ENCODE measurements at regions not wholly inside any gene's neighbourhood (a gene's known extent, or its start where the extent isn't known, plus 50 kb on each side); places are given as distances from the start of the nearest gene placed in this dataset.

- FAIRE-seq = no peak
- Histone ChIP-seq H3K4me3 (replicated peaks in 1 of 3; ENCODE audit: insufficient read depth in 1 of 3, low read depth in 2 of 3, low read length in 3 of 3) (no peak overlapping the region), H3K4me1 (ENCODE audit: insufficient read depth, low read length) (no peaks in the 10 kb centered on the region), H3K36me3 (replicated peaks in 1 of 2; ENCODE audit: control insufficient read depth in 1 of 2, insufficient read depth in 2 of 2, low read length in 2 of 2) (no peaks in the 10 kb centered on the region), H3K4me2 (ENCODE audit: low read depth, low read length) (no peak overlapping the region), H3K27me3 (ENCODE audit: control insufficient read depth in 1 of 2, insufficient read depth in 2 of 2, low read length in 2 of 2) (peaks cover 9 to 81% of the 10 kb centered on the region in 2 experiments), H3K9me3 (ENCODE audit: low read length) (no peaks in the 10 kb centered on the region), H4K20me1 (ENCODE audit: insufficient read depth, low read length) (no peaks in the 10 kb centered on the region), H2AFZ (ENCODE audit: low read length) (no peak overlapping the region), H3K9ac (ENCODE audit: insufficient read depth, low read depth, low read length) (no peak overlapping the region), H3K79me2 (ENCODE audit: insufficient read depth, low read length) (no peaks in the 10 kb centered on the region), H3K27ac (ENCODE audit: extremely low read length, insufficient read depth, low read length) (no peak overlapping the region)
- ChIA-PET CTCF (ENCODE audit: low intra/inter-chr PET ratio, low total read pairs) (no interaction called here), POLR2A (no interaction called here)
- DNase-seq (ENCODE audit: low spot score) = no peak
- no peak for ATAC-seq
- in situ Hi-C loops (cut with HindIII; ENCODE audit: extremely low pct_ligation_motif_present, low pct_unique_long_range_greater_than_20kb) (no loop called here), intact Hi-C loops (cut with micrococcal nuclease; ENCODE audit: unreplicated experiment) (no loop called here)
- TF ChIP-seq BCL6 (CRISPR knock-in tag; IDR thresholded peaks at IDR 0.05) (no peak), CHD2 (IDR thresholded peaks at IDR 0.05; ENCODE audit: low read depth, low read length) (no peak), ZNF724P (CRISPR knock-in tag; IDR thresholded peaks at IDR 0.05; ENCODE audit: borderline replicate concordance) (no peak), KMT2A (CRISPR knock-in tag; IDR thresholded peaks at IDR 0.05) (no peak), MTA3 (CRISPR knock-in tag; IDR thresholded peaks at IDR 0.05) (no peak), ZNF597 (CRISPR knock-in tag; IDR thresholded peaks at IDR 0.05) (no peak), NONO (IDR thresholded peaks at IDR 0.05) (no peak), NONO (CRISPR knock-in tag; conservative IDR thresholded peaks at IDR 0.05) (no peak), MLXIP (CRISPR knock-in tag; IDR thresholded peaks at IDR 0.05; ENCODE audit: borderline replicate concordance) (no peak), ZNF136 (CRISPR knock-in tag; IDR thresholded peaks at IDR 0.05; ENCODE audit: low read depth) (no peak), ZNF740 (CRISPR knock-in tag; IDR thresholded peaks at IDR 0.05) (no peak)
- WGBS (ENCODE audit: low lambda C conversion rate) = 46% methylated on average over 12 of the region's 22 CpGs
- no TSS peak for BruUV-seq (replicated peaks)
Observed at GRCh38 chr5:1701884-1702283, 97.8 kb downstream of the MRPL36 start.

Data from HepG2 (cell line).